Keratinocyte (primary cell): ENCODE measurements at regions not wholly inside any gene's neighbourhood (a gene's known extent, or its start where the extent isn't known, plus 50 kb on each side); places are given as distances from the start of the nearest gene placed in this dataset.

ENCODE experiments used
- CTCF ChIP-seq, 3 experiments: IDR thresholded peaks in 1 of 3; conservative IDR thresholded peaks in 1 of 3; optimal IDR thresholded peaks in 1 of 3; 2 replicates in 2 of 3; 3 replicates in 1 of 3; pipeline versions ENCODE3 to v1.5.1; 2011; ENCODE audit warnings: low read length in 3 of 3, mild to moderate bottlenecking in 3 of 3, moderate library complexity in 2 of 3, control low read depth in 1 of 3, inconsistent platforms in 1 of 3; ENCODE audit not compliant: insufficient read depth in 2 of 3; ENCODE audit errors: extremely low read depth in 1 of 3
- EZH2 ChIP-seq: IDR thresholded peaks from one replicate; pipeline ENCODE4 v1.6.1; 2012; ENCODE audit warnings: inconsistent platforms, mild to moderate bottlenecking, low read length, moderate library complexity

DNA sequence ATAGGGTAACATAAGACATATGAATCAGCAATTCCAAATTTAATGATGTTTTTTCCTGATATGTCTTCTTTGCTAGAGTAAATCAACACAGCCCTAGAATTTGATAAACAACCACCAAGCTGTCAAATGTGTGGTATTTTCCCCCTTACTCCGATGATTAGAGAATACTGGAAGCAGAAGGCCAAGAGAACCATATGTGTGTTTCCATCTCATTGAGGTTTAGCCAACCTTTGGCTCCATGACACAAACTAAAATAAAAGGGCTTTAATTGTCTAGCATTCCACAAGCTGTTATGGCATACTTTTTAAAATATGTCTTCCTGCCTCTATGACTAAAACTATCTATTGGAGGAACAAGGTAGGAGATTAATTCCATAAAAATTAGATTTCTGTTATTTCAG is 1222.4 kb upstream of the AGA start:
- TF ChIP-seq CTCF (optimal IDR thresholded peaks at IDR 0.05 in 1 of 3, IDR thresholded peaks at IDR 0.05 in 1 of 3, conservative IDR thresholded peaks at IDR 0.05 in 1 of 3; ENCODE audit: extremely low read depth in 1 of 3, insufficient read depth in 2 of 3, low read length in 3 of 3) (no peak), EZH2 (no peak)
